SK-N-SH (cell line): ENCODE measurements at regions not wholly inside any gene's neighbourhood (a gene's known extent, or its start where the extent isn't known, plus 50 kb on each side); places are given as distances from the start of the nearest gene placed in this dataset.
"Not testable (repeated sequence)": the region's sequence is repeated elsewhere in the genome, so short reads cannot be mapped to it uniquely, and the experiment has no call there.

Experiments used
- RAD21 ChIP-seq: IDR thresholded peaks from 2 replicates; pipeline ENCODE4 v1.6.1; 2012; ENCODE audit warnings: mild to moderate bottlenecking, low read length
- SMC3 ChIP-seq: IDR thresholded peaks from 2 replicates; pipeline ENCODE4 v1.6.1; 2012; ENCODE audit warnings: low read depth, low read length, improper control_type of control experiment
- TF ChIP-seq, protein P1 (sequence below): fragments of 200-600 bp; sonication (generic); IDR thresholded peaks from 2 replicates; pipeline ENCODE4 v1.6.1; 2017; ENCODE audit warnings: antibody characterized with exemption, mild to moderate bottlenecking, moderate library complexity
- TF ChIP-seq, protein P2 (sequence below): IDR thresholded peaks from 2 replicates; pipeline ENCODE4 v1.4.0; 2012; ENCODE audit warnings: low read depth, borderline replicate concordance
- TF ChIP-seq, protein P3 (sequence below): IDR thresholded peaks from 2 replicates; pipeline ENCODE4; 2012

- TF ChIP-seq, protein P1, sequence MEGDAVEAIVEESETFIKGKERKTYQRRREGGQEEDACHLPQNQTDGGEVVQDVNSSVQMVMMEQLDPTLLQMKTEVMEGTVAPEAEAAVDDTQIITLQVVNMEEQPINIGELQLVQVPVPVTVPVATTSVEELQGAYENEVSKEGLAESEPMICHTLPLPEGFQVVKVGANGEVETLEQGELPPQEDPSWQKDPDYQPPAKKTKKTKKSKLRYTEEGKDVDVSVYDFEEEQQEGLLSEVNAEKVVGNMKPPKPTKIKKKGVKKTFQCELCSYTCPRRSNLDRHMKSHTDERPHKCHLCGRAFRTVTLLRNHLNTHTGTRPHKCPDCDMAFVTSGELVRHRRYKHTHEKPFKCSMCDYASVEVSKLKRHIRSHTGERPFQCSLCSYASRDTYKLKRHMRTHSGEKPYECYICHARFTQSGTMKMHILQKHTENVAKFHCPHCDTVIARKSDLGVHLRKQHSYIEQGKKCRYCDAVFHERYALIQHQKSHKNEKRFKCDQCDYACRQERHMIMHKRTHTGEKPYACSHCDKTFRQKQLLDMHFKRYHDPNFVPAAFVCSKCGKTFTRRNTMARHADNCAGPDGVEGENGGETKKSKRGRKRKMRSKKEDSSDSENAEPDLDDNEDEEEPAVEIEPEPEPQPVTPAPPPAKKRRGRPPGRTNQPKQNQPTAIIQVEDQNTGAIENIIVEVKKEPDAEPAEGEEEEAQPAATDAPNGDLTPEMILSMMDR = not testable (repeated sequence)
- TF ChIP-seq, protein P2, sequence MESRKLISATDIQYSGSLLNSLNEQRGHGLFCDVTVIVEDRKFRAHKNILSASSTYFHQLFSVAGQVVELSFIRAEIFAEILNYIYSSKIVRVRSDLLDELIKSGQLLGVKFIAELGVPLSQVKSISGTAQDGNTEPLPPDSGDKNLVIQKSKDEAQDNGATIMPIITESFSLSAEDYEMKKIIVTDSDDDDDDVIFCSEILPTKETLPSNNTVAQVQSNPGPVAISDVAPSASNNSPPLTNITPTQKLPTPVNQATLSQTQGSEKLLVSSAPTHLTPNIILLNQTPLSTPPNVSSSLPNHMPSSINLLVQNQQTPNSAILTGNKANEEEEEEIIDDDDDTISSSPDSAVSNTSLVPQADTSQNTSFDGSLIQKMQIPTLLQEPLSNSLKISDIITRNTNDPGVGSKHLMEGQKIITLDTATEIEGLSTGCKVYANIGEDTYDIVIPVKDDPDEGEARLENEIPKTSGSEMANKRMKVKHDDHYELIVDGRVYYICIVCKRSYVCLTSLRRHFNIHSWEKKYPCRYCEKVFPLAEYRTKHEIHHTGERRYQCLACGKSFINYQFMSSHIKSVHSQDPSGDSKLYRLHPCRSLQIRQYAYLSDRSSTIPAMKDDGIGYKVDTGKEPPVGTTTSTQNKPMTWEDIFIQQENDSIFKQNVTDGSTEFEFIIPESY = not testable (repeated sequence)
- TF ChIP-seq, protein P3, sequence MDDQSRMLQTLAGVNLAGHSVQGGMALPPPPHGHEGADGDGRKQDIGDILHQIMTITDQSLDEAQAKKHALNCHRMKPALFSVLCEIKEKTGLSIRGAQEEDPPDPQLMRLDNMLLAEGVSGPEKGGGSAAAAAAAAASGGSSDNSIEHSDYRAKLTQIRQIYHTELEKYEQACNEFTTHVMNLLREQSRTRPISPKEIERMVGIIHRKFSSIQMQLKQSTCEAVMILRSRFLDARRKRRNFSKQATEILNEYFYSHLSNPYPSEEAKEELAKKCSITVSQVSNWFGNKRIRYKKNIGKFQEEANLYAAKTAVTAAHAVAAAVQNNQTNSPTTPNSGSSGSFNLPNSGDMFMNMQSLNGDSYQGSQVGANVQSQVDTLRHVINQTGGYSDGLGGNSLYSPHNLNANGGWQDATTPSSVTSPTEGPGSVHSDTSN = not testable (repeated sequence)
- TF ChIP-seq RAD21, SMC3: not testable (repeated sequence)
These were observed 324.5 kb downstream of the CACNA1B start for GRCh38 chr9:138202043-138202442.
